ENCODE measurements at regions not wholly inside any gene's neighbourhood (a gene's known extent, or its start where the extent isn't known, plus 50 kb on each side); places are given as distances from the start of the nearest gene placed in this dataset.

DNA sequence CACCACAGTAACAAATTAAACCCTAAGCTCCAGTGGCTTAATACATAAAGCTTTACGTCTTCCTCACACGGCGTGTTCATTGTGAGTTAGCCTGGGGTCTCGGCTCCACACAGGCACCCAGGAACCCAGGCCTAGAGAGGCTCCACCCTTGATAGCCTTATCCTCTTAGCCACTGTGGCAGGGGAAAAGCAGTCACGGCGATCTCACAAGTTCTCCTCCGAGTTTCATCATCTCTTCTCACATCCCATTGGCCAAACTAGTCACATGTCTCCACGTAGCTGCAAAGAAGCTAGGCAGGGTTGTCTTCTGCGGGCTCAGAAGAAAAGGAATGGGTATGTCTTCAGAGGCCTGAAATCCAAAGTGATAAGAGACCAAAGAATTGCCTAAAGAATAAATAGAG is 122.3 kb upstream of the GRIK3 start:
- H3K4me1 ChIP-seq (ENCODE audit: control insufficient read depth, extremely low read depth, insufficient read depth, low read length) = no peaks in the 10 kb centered on the region
- H3K9me1 ChIP-seq (replicated peaks; ENCODE audit: control insufficient read depth, extremely low read depth, insufficient read depth, low read length) = no peaks in the 10 kb centered on the region
- no peak overlapping the region for H3K27ac ChIP-seq (ENCODE audit: insufficient read depth, low read depth, low read length)
- no peak overlapping the region for H2AFZ ChIP-seq (ENCODE audit: low read depth, low read length)
- ChIA-PET CTCF (interaction anchor here (1.2 kb wide), 1 partner anchor 21 kb away, joined by 3 read pairs; no protein-coding TSS in a partner anchor), POLR2A (no interaction called here)
- BruUV-seq (replicated peaks) = no TSS peak
- H3K9ac ChIP-seq (replicated peaks; ENCODE audit: extremely low read depth, insufficient read depth, low read length) = no peak overlapping the region
- no peaks in the 10 kb centered on the region for H3K36me3 ChIP-seq (ENCODE audit: control insufficient read depth in 2 of 2, extremely low read depth in 1 of 2, insufficient read depth in 2 of 2, low read length in 2 of 2)
- no peaks in the 10 kb centered on the region for H3K9me3 ChIP-seq (replicated peaks; ENCODE audit: control insufficient read depth, insufficient read depth, low read length)
- no peak for DNase-seq (ENCODE audit: low read depth, low spot score)
- intact Hi-C loops (cut with micrococcal nuclease) = no loop called here
- no peak for TF ChIP-seq JUN (IDR thresholded peaks at IDR 0.05; ENCODE audit: borderline replicate concordance, insufficient read depth, insufficient read length, low read depth)
- TF ChIP-seq POLR2A (IDR thresholded peaks at IDR 0.05; ENCODE audit: low read depth, low read length) = no peak
- TF ChIP-seq MYC (IDR thresholded peaks at IDR 0.05; ENCODE audit: low read depth, low read length) = no peak
- TF ChIP-seq, protein P1, sequence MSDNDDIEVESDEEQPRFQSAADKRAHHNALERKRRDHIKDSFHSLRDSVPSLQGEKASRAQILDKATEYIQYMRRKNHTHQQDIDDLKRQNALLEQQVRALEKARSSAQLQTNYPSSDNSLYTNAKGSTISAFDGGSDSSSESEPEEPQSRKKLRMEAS (IDR thresholded peaks at IDR 0.05; ENCODE audit: insufficient read depth, insufficient read length) = no peak
- TF ChIP-seq EZH2 (IDR thresholded peaks at IDR 0.05; ENCODE audit: borderline replicate concordance, low read depth, low read length, severe bottlenecking) = no peak
- no peak for TF ChIP-seq GATA2 (IDR thresholded peaks at IDR 0.05; ENCODE audit: insufficient read depth, insufficient read length, low read depth, low read length)
- TF ChIP-seq FOS (IDR thresholded peaks at IDR 0.05; ENCODE audit: borderline replicate concordance, insufficient read depth, low read length) = no peak
- TF ChIP-seq, protein P2, sequence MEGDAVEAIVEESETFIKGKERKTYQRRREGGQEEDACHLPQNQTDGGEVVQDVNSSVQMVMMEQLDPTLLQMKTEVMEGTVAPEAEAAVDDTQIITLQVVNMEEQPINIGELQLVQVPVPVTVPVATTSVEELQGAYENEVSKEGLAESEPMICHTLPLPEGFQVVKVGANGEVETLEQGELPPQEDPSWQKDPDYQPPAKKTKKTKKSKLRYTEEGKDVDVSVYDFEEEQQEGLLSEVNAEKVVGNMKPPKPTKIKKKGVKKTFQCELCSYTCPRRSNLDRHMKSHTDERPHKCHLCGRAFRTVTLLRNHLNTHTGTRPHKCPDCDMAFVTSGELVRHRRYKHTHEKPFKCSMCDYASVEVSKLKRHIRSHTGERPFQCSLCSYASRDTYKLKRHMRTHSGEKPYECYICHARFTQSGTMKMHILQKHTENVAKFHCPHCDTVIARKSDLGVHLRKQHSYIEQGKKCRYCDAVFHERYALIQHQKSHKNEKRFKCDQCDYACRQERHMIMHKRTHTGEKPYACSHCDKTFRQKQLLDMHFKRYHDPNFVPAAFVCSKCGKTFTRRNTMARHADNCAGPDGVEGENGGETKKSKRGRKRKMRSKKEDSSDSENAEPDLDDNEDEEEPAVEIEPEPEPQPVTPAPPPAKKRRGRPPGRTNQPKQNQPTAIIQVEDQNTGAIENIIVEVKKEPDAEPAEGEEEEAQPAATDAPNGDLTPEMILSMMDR (IDR thresholded peaks at IDR 0.05; ENCODE audit: extremely low read depth in 1 of 2, insufficient read depth in 1 of 2, low read depth in 1 of 2, low read length in 2 of 2) = no peak
- no peak for TF ChIP-seq POLR2AphosphoS5 (IDR thresholded peaks at IDR 0.05; ENCODE audit: insufficient read depth, low read depth, low read length)
- H4K20me1 ChIP-seq (replicated peaks; ENCODE audit: control insufficient read depth, extremely low read depth, insufficient read depth, low read length) = no peaks in the 10 kb centered on the region
- no peaks in the 10 kb centered on the region for H3K79me2 ChIP-seq (ENCODE audit: control insufficient read depth, insufficient read depth, low read length)
- no peak for FAIRE-seq
- no peak overlapping the region for H3K4me2 ChIP-seq (ENCODE audit: insufficient read depth, low read length)
- no peak overlapping the region for H3K4me3 ChIP-seq (replicated peaks in 1 of 3; ENCODE audit: insufficient read depth in 1 of 3, low read depth in 1 of 3, low read length in 3 of 3)
- H3K27me3 ChIP-seq (ENCODE audit: control insufficient read depth in 2 of 2, insufficient read depth in 2 of 2, low read length in 2 of 2) = no peaks in the 10 kb centered on the region
- dilution Hi-C loops (cut with MboI; ENCODE audit: extremely low pct_ligation_motif_present, low sequenced_read_pairs) = no loop called here

Measured in endothelial cell of umbilical vein (primary cell).